GM10266 (cell line): ENCODE measurements at regions not wholly inside any gene's neighbourhood (a gene's known extent, or its start where the extent isn't known, plus 50 kb on each side); places are given as distances from the start of the nearest gene placed in this dataset.

Source experiments
- DNase-seq: peaks from one replicate; pipeline ENCODE4 v3.0.0; 2012; ENCODE audit errors: extremely low spot score
- TF ChIP-seq, protein P1 (sequence below): IDR thresholded peaks from 2 replicates; pipeline ENCODE4 v1.5.1; 2012; ENCODE audit warnings: mild to moderate bottlenecking, low read depth; ENCODE audit not compliant: control insufficient read depth, insufficient read depth; ENCODE audit errors: missing control alignments

GRCh38 chr14:38405851-38406635 is 150.2 kb upstream of the CLEC14A start:
- TF ChIP-seq, protein P1, sequence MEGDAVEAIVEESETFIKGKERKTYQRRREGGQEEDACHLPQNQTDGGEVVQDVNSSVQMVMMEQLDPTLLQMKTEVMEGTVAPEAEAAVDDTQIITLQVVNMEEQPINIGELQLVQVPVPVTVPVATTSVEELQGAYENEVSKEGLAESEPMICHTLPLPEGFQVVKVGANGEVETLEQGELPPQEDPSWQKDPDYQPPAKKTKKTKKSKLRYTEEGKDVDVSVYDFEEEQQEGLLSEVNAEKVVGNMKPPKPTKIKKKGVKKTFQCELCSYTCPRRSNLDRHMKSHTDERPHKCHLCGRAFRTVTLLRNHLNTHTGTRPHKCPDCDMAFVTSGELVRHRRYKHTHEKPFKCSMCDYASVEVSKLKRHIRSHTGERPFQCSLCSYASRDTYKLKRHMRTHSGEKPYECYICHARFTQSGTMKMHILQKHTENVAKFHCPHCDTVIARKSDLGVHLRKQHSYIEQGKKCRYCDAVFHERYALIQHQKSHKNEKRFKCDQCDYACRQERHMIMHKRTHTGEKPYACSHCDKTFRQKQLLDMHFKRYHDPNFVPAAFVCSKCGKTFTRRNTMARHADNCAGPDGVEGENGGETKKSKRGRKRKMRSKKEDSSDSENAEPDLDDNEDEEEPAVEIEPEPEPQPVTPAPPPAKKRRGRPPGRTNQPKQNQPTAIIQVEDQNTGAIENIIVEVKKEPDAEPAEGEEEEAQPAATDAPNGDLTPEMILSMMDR, result no peak
- no peak for DNase-seq

DNA sequence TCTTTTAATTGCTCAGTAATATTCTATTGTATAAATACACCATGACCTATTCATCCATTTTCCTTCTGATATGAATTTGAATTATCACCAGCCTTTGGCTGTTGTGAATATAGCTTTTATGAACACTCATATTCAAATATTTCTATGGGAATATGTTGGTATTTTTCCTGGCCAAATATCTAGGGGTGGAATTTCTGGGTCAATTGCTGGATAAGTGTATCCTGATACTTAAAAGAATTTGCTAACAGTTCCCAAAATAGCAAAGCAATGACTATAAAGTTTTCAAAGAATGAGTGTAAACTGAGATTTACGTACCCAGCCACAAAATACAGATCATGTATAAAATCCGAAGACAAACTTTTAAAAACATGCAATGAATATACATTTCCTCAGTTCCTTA is 148.7 kb upstream of the CLEC14A start:
- DNase-seq, result no peak
- TF ChIP-seq, protein P1, result no peak

DNA sequence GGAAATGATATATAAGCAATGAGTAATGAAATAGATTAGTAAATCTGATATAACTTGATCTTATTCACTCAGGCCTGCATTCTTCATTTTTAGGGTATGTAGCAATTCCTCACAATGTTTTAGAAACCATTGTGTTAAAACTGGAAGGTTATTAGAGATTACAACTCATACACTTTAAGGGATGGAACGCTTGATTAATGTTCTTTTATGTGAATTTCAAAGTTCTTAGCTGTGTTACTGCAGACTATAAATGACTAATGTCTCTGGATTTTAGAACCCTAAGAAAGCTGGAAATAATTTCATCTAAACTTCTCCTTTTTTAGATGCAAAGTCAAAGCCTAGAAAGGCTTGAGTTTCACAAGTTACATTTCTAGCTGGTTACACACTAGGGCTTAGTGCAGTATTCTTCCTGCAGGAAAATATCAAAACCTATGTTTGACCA is 148.2 kb upstream of the CLEC14A start:
- TF ChIP-seq, protein P1, result no peak
- DNase-seq, result no peak

GRCh38 chr14:38400751-38401150 is 144.9 kb upstream of the CLEC14A start:
- TF ChIP-seq, protein P1, result no peak
- no peak for DNase-seq

- TF ChIP-seq, protein P1, result no peak
- DNase-seq, result no peak
Measured at GRCh38 chr14:38399652-38400051, 143.8 kb upstream of the CLEC14A start.

DNA sequence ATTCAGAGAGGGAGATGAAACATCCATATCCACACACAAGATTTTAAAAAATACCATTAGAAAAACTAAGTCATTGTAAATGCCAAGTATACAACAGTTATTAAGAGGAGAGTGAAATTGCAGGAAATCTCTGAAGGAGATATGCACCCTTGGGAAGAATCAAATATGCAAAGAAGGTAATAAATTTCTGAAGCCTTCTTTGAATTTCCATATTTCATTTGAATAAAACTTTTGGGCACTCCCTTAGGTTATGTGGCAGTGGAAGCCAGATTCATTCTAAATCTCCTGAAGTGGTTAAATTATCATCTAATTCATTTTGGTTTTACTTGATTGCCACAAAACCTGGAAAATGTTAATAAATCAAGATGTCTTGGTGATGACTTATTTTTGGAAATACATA is 138.9 kb upstream of the CLEC14A start:
- DNase-seq, result no peak
- TF ChIP-seq, protein P1, result no peak

DNA sequence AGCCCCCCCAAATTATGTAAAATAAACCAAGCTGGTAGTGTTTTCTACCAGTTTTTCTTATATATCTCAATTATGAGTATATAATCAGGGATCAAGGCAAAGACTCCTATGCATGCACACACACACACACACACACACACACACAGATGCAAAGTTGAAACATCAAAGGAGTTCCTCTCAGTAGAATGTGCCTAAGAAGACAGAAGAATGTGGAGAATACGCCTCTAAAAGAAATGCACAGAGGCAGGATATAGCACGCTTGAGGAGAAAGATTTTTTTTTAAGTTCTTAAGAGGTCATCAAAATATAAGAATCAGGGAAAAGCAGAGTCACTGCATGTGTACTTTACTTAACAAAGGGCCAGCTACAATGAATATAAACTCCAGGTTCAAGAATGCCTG is 138.2 kb upstream of the CLEC14A start:
- TF ChIP-seq, protein P1, result no peak
- no peak for DNase-seq
